IPS-NIHi11 (cell line): ENCODE measurements at regions not wholly inside any gene's neighbourhood (a gene's known extent, or its start where the extent isn't known, plus 50 kb on each side); places are given as distances from the start of the nearest gene placed in this dataset.

ENCODE experiments used
- DNase-seq: peaks from one replicate; pipeline ENCODE4 v3.0.0; 2012; ENCODE audit warnings: mixed read lengths, low spot score

- no peak for DNase-seq
These were observed 100.2 kb upstream of the ARID2 start for GRCh38 chr12:45629292-45629691.

- no peak for DNase-seq
These were observed 95.8 kb upstream of the ARID2 start for GRCh38 chr12:45633733-45634132.

DNA sequence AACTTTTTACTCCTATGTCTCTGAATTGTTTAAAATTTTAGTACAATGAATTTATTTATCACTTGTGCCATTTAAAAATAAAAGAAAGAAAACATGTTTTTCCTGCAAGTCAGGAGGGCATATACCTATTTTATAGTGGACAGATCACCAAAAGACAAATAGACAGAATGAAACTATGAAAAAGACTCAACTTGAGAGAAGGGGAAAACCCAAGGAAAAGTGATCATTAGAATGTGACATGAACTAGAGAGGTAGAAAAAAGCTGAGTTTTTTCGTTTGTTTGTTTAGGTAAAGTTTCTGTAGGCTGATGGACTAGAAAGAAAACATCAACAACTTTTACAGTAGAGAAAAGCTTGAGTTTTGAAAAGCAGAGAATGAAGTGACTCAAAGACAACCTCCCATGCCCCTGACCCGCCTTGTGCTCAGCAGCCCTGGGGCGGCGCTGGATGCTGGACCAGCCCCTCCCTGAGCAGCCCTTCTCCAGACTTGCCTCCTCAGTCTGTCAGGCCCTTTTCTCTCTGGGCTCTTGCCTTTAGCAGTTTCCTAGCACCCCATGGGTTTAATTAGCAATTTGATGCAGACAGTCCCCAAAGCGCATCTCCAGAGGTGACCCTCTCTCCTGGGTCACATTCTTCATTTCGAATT lies 95.1 kb upstream of the ARID2 start:
- no peak for DNase-seq

DNA sequence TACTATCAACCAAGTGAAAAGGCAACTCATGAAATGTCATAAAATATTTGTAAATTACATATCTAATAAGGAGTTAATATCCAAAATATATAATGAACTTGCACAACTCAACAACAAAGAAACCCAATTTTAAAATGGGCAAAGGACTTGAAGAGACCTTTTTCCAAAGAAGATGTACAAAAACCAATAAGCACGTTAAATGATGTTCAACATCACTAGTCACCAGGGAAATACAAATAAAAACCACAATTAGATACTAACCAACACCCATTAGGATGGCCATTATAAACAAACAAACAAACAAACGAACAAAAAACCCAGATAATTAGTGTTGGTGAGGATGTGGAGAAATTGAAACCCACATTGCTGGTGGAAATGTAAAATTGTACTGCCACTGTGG lies 92.3 kb upstream of the ARID2 start:
- no peak for DNase-seq

- no peak for DNase-seq
These were observed 91.8 kb upstream of the ARID2 start for GRCh38 chr12:45637706-45638105.

DNA sequence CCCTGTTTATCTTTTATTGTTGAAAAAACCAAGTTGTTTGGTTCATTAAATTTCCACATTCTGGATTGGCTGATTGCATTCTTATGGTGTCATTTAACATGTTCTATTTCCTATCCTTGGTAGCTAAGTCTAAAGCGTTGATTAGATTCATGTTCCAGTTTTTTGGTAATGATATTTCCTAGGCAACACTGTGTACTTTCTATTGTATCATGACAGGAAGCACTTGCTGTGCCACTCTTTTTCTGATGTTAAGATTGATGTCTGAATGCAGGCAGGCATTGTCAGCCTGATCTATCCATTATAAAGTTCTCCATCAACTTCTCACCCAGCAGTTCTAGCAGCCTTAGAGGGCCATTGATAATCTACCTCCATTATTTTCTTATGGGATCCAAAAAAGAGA lies 91.1 kb upstream of the ARID2 start:
- no peak for DNase-seq

GRCh38 chr12:45644541-45644940 lies 85.0 kb upstream of the ARID2 start:
- no peak for DNase-seq

DNA sequence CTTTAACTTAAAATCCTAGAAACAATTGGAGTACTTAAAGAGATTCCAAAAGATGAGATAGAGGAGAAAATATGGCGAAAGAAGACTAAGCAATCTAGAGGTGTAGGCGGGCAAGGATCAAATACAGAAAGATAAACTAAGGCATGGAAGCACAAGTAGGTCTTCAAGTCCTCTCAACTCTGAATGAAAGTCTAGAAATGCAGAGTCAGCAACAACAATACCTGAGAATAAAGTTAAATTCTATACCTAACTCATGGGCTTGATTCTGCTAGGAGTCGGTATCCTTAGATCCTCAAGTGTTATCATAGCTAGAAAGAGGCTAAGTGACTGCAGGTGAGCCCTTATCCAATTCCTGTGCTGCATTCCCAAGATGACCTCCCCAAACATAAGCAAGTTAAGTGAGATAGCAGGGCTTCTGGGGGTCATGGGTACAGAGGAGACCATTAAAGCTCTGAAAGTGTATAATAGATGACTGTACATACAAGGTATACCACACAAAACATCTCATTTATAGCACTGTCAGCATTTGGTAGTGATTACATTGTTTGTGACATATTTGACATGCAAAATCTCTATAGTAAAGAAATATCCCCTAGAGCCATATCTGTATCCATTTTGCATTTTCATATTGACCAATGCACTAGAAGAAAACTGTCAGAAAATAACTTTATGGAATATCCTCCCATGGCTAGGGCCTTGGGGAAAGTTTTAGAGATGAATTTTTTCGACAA lies 82.5 kb upstream of the ARID2 start:
- DNase-seq, result no peak

DNA sequence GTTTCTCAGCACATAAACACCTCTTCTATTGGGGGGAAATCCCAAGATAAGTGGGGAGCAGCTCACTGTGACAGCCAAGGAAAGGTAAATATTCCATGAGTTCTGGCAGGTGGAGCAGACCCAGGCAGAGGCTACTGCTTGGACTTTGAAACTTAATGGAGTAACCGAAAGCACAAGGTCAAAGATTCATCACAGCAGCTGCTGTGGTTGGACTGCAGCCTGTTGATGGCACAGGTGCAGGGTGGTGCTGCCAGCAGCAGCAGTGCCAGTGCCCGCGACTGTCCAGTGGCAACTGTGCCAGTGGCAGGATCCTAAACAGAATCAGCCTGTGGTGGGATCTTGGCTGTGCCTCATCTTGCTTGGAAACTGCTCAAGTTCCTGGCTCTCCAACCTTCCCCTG lies 81.4 kb upstream of the ARID2 start:
- DNase-seq, result no peak

DNA sequence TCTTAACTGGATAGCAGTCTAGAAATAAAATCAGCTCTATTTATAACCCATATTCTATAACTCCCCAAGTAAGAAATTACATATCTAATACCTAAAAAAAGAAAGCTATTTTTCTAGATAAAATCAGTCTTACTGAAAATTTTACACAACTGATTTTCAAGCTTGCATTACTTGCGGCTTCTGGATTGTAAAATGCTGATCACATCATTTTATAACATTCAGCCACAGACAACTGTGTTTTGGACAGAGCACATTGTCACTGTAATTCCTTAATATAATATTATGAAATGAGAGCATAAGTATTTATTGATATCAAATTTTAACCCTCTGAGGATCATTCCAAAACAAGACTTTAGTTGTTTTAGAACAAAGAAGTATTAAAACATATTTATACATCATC lies 78.5 kb upstream of the ARID2 start:
- DNase-seq, result no peak

- no peak for DNase-seq
These were observed 75.4 kb upstream of the ARID2 start for GRCh38 chr12:45654002-45654665.

DNA sequence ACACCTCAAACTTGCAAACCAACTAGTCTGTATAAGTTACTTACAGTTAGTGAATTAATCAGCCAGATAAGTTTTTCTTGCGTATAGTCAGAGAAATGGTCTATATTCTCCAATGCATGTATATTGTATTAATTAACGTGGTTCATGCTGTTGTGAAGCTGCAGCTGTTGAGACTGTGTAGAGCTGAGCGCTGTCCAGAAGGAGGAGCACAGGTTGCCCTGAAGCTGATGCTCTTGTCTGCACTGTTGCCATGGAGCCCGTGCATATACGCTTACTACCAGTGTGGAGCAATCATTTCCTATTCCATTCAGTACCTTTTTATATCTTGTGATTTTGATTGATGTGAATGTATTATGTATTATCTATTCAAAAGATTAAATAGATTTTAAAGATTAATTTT lies 74.3 kb upstream of the ARID2 start:
- peak; percentile 45 for DNase-seq

GRCh38 chr12:45655743-45656142 lies 73.8 kb upstream of the ARID2 start:
- DNase-seq, result no peak

- no peak for DNase-seq
These were observed 71.5 kb upstream of the ARID2 start for GRCh38 chr12:45658020-45658419.

- peak; percentile 39 for DNase-seq
These were observed 69.2 kb upstream of the ARID2 start for GRCh38 chr12:45660330-45660729.

DNA sequence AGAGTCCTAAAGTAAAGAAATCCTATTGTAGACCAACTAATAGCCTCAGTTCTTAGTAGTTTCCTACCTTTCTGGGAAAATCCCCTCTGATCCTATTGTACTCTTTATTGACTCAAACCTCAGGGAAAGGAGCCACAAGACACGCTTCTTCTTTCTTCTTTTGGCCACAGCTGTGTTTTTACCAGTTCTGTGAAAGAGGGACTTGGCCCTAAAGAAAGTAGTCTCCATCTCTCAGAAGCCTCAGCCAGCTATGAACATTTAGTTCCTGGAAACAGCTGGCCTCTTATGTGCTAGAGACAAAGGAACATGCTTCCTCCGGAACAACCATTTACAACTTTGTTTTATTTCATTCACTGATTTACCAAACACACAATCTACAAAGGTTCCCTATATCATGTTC lies 66.1 kb upstream of the ARID2 start:
- no peak for DNase-seq

GRCh38 chr12:45665941-45666340 lies 63.6 kb upstream of the ARID2 start:
- DNase-seq, result no peak

- no peak for DNase-seq
These were observed 63.1 kb upstream of the ARID2 start for GRCh38 chr12:45666396-45666795.

DNA sequence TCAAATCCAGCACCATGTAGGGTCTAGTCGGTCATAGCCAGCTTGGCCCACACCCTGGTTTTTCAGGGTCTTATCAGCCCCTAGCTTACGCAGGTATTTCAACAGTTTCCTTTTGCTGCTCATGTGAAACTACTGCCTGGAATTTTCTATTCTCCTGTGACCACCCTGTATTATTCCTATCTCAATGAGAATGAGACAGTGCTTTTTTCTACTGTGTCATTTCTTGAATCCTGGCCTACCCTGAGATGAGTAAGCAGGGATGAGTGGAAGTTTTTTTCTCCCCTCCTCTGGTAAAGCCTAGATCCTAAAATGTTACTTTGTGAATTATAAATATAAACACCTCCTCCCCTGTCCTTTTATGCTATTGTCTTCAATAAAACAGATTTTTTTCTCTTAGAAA lies 62.7 kb upstream of the ARID2 start:
- DNase-seq, result no peak

GRCh38 chr12:45667761-45668160 lies 61.7 kb upstream of the ARID2 start:
- no peak for DNase-seq

DNA sequence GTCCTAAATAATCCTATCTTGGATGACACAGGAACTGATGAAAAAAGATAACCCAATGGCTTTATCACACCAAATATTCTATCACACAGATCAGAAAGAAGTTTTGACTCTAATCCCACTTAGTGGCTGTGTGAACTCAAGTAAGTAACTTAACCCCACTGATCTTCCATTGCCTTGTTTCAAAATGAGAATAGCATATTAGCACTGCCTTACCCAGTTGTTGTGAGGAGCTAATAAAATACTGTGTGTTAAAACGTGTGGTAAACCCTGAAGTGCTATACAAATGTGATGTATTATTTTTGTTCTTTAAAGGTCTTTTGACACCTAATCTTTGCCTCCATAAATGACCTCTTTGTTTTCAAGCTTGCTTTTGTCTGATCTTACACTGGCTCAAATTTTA lies 60.9 kb upstream of the ARID2 start:
- no peak for DNase-seq

GRCh38 chr12:45669093-45669492 lies 60.4 kb upstream of the ARID2 start:
- DNase-seq, result no peak

DNA sequence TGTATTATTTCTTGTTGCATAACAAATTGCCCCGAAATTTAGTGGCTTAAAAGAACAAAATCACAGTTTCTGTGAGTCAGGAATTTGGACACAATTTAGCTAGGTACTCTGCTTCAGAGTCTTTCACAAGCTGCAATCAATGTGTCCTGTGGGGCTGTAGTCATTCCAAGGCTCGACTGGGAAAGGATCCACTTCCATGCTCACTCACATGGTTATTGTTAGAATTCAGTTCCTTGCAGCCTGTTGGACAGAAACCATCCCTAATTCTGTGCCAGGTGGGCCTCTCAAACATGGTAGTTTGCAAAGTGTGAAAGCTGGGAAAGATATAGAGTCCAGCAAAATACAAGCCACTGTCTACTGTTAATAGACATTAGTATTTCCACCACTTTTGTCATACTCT lies 59.7 kb upstream of the ARID2 start:
- no peak for DNase-seq
